ENCODE measurements at regions not wholly inside any gene's neighbourhood (a gene's known extent, or its start where the extent isn't known, plus 50 kb on each side); places are given as distances from the start of the nearest gene placed in this dataset.

- no peak for TF ChIP-seq EZH2 (IDR thresholded peaks at IDR 0.05; ENCODE audit: insufficient read depth, poor library complexity, severe bottlenecking)
- no peak for TF ChIP-seq EZH2phosphoT487 (IDR thresholded peaks at IDR 0.05; ENCODE audit: insufficient read depth, low read depth)
These were observed 351.3 kb upstream of the CAMK1G start for GRCh38 chr1:209232197-209232596.
